ENCODE measurements at regions not wholly inside any gene's neighbourhood (a gene's known extent, or its start where the extent isn't known, plus 50 kb on each side); places are given as distances from the start of the nearest gene placed in this dataset.

DNA sequence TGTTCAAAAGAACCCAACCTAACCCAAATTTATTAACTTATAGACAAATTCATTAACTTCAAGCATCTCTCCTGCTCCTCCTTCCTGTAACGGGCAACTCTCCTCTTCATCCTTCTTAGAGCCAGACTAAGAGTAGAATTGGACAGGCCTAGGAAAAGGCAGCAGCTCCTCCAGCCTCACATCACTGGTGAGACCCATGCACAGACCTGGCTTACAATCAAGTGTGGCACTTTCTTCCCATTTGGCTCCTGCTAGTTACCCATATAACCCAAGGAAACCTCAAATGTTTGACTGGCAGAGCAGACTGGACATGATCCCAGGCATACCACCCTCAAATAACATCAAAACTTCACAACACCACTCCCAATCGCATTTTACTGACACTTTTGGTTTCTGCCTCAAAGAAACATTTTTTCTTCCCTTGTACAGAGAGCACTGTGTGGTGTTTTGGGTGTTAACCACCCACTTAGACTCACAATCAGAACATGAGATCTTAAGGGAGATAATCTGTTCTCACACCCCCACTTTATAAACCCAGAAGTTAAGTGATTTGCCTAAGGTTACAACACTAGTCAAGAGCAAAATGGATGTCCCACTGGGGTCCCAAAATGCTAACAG lies 101.4 kb downstream of the SIPA1L2 start:
- Histone ChIP-seq H3K27me3 (ENCODE audit: control insufficient read depth in 2 of 2, insufficient read depth in 2 of 2, low read length in 2 of 2) (no peaks in the 10 kb centered on the region), H3K9me1 (ENCODE audit: control insufficient read depth, insufficient read depth, low read length) (no peaks in the 10 kb centered on the region), H3K4me1 (replicated peaks in 1 of 2; ENCODE audit: control insufficient read depth in 2 of 2, insufficient read depth in 2 of 2, low read length in 2 of 2) (no peaks in the 10 kb centered on the region), H3K36me3 (ENCODE audit: control insufficient read depth, insufficient read depth, low read length) (no peaks in the 10 kb centered on the region), H2AFZ (ENCODE audit: low read depth, low read length) (no peak overlapping the region), H3K4me3 (no peak overlapping the region), H3K27ac (ENCODE audit: extremely low read depth, low read depth, low read length) (no peak overlapping the region), H3K9ac (ENCODE audit: insufficient read depth in 1 of 2, low read depth in 2 of 2, low read length in 2 of 2) (no peak overlapping the region), H3K4me2 (ENCODE audit: insufficient read depth, low read length) (no peak overlapping the region), H3K9me3 (replicated peaks; ENCODE audit: control insufficient read depth, insufficient read depth, low read depth, low read length) (no peaks in the 10 kb centered on the region), H4K20me1 (replicated peaks; ENCODE audit: control insufficient read depth, insufficient read depth, low read length) (no peaks in the 10 kb centered on the region), H3K79me2 (ENCODE audit: control insufficient read depth, insufficient read depth, low read length) (no peaks in the 10 kb centered on the region)
- CTCF ChIA-PET (ENCODE audit: low intra/inter-chr PET ratio): no interaction called here
- POLR2A ChIA-PET: no interaction called here
- DNase-seq (ENCODE audit: extremely low read depth in 1 of 4, low spot score in 3 of 4) (no peak), ATAC-seq (no peak), FAIRE-seq (peak; percentile 48)
- WGBS (ENCODE audit: insufficient coverage, low coverage, missing lambda C conversion rate): 0% methylated on average over 2 of the region's 2 CpGs
- TF ChIP-seq COPS2 (conservative IDR thresholded peaks at IDR 0.05): no peak
- TF ChIP-seq DIDO1 (tag; IDR thresholded peaks at IDR 0.05; ENCODE audit: low read depth): no peak
- TF ChIP-seq MECOM (CRISPR knock-in tag; IDR thresholded peaks at IDR 0.05): no peak
- intact Hi-C loops (cut with micrococcal nuclease) (no loop called here), in situ Hi-C loops (cut with MboI) (no loop called here)
- no TSS peak for BruUV-seq (replicated peaks)

DNA sequence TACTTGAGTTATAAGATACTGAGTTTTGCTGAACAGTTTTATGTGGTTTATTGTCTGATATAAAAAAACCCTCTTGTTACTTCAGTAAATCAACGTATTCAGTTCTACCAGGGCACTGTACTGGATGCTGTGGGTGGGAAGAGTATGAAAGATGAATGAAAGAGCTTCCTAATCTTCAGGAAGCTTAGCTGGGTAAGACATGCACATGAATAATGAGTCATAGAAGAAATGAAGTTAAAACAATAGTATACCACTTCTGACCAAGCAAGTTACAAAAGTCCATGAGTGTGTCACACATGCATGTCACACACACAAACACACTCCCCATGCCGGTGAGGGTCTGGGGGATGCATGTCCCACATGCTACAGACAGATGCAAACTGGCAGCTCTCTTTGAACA lies 105.9 kb downstream of the SIPA1L2 start:
- WGBS (ENCODE audit: insufficient coverage, low coverage, missing lambda C conversion rate): 3% methylated on average over 2 of the region's 2 CpGs
- H3K4me1 ChIP-seq (replicated peaks in 1 of 2; ENCODE audit: control insufficient read depth in 2 of 2, insufficient read depth in 2 of 2, low read length in 2 of 2): no peaks in the 10 kb centered on the region
- H3K27ac ChIP-seq (ENCODE audit: extremely low read depth, low read depth, low read length): no peak overlapping the region
- H3K9me1 ChIP-seq (ENCODE audit: control insufficient read depth, insufficient read depth, low read length): no peaks in the 10 kb centered on the region
- ChIA-PET POLR2A (no interaction called here), CTCF (ENCODE audit: low intra/inter-chr PET ratio) (no interaction called here)
- no peaks in the 10 kb centered on the region for H3K9me3 ChIP-seq (replicated peaks; ENCODE audit: control insufficient read depth, insufficient read depth, low read depth, low read length)
- intact Hi-C loops (cut with micrococcal nuclease) (no loop called here), in situ Hi-C loops (cut with MboI) (no loop called here)
- H3K27me3 ChIP-seq (ENCODE audit: control insufficient read depth in 2 of 2, insufficient read depth in 2 of 2, low read length in 2 of 2): no peaks in the 10 kb centered on the region
- DNase-seq (ENCODE audit: extremely low read depth in 1 of 4, low spot score in 3 of 4) (no peak), FAIRE-seq (no peak), ATAC-seq (no peak)
- no peaks in the 10 kb centered on the region for H4K20me1 ChIP-seq (replicated peaks; ENCODE audit: control insufficient read depth, insufficient read depth, low read length)
- no peak overlapping the region for H3K9ac ChIP-seq (ENCODE audit: insufficient read depth in 1 of 2, low read depth in 2 of 2, low read length in 2 of 2)
- no peaks in the 10 kb centered on the region for H3K79me2 ChIP-seq (ENCODE audit: control insufficient read depth, insufficient read depth, low read length)
- no peak overlapping the region for H3K4me2 ChIP-seq (ENCODE audit: insufficient read depth, low read length)
- no peak overlapping the region for H3K4me3 ChIP-seq
- no TSS peak for BruUV-seq (replicated peaks)
- TF ChIP-seq HDAC8 (tag; IDR thresholded peaks at IDR 0.05): no peak
- TF ChIP-seq, protein P1, sequence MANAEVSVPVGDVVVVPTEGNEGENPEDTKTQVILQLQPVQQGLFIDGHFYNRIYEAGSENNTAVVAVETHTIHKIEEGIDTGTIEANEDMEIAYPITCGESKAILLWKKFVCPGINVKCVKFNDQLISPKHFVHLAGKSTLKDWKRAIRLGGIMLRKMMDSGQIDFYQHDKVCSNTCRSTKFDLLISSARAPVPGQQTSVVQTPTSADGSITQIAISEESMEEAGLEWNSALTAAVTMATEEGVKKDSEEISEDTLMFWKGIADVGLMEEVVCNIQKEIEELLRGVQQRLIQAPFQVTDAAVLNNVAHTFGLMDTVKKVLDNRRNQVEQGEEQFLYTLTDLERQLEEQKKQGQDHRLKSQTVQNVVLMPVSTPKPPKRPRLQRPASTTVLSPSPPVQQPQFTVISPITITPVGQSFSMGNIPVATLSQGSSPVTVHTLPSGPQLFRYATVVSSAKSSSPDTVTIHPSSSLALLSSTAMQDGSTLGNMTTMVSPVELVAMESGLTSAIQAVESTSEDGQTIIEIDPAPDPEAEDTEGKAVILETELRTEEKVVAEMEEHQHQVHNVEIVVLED (CRISPR knock-in tag; IDR thresholded peaks at IDR 0.05): no peak
- H2AFZ ChIP-seq (ENCODE audit: low read depth, low read length): no peak overlapping the region
- H3K36me3 ChIP-seq (ENCODE audit: control insufficient read depth, insufficient read depth, low read length): no peaks in the 10 kb centered on the region

Data from K562 (cell line).